GM10266 (cell line): ENCODE measurements at regions not wholly inside any gene's neighbourhood (a gene's known extent, or its start where the extent isn't known, plus 50 kb on each side); places are given as distances from the start of the nearest gene placed in this dataset.

Source experiments
- DNase-seq: peaks from one replicate; pipeline ENCODE4 v3.0.0; 2012; ENCODE audit errors: extremely low spot score
- CTCF ChIP-seq: IDR thresholded peaks from 2 replicates; pipeline ENCODE4 v1.5.1; 2012; ENCODE audit warnings: mild to moderate bottlenecking, low read depth; ENCODE audit not compliant: control insufficient read depth, insufficient read depth; ENCODE audit errors: missing control alignments

GRCh38 chr14:22487941-22488340 is 101.1 kb downstream of the DAD1 start:
- no peak for TF ChIP-seq CTCF
- DNase-seq: no peak

- no peak for TF ChIP-seq CTCF
- no peak for DNase-seq
These were observed 101.6 kb downstream of the DAD1 start for GRCh38 chr14:22487401-22487800.

GRCh38 chr14:22486675-22487074 is 102.3 kb downstream of the DAD1 start:
- no peak for DNase-seq
- TF ChIP-seq CTCF: no peak

GRCh38 chr14:22485649-22486048 is 103.4 kb downstream of the DAD1 start:
- no peak for TF ChIP-seq CTCF
- DNase-seq: no peak

GRCh38 chr14:22485178-22485577 is 103.8 kb downstream of the DAD1 start:
- TF ChIP-seq CTCF: no peak
- no peak for DNase-seq

GRCh38 chr14:22484632-22485031 is 104.4 kb downstream of the DAD1 start:
- no peak for TF ChIP-seq CTCF
- DNase-seq: no peak

GRCh38 chr14:22483863-22484593 is 105.0 kb downstream of the DAD1 start:
- TF ChIP-seq CTCF: no peak
- DNase-seq: no peak
